Hepatocyte (in vitro differentiated cells): ENCODE measurements at regions not wholly inside any gene's neighbourhood (a gene's known extent, or its start where the extent isn't known, plus 50 kb on each side); places are given as distances from the start of the nearest gene placed in this dataset.

Source experiments
- EZH2phosphoT487 ChIP-seq: fragments of 200-600 bp; sonication (generic); IDR thresholded peaks from one replicate; pipeline ENCODE4 v1.6.1; 2018; ENCODE audit warnings: antibody characterized with exemption, mild to moderate bottlenecking, low read depth, moderate library complexity; ENCODE audit not compliant: unreplicated experiment, severe bottlenecking
- TF ChIP-seq, protein P1 (sequence below): fragments of 200-600 bp; sonication (generic); IDR thresholded peaks from 2 replicates; pipeline ENCODE4 v1.5.1; 2016; ENCODE audit warnings: antibody characterized with exemption, mild to moderate bottlenecking; ENCODE audit not compliant: poor library complexity

DNA sequence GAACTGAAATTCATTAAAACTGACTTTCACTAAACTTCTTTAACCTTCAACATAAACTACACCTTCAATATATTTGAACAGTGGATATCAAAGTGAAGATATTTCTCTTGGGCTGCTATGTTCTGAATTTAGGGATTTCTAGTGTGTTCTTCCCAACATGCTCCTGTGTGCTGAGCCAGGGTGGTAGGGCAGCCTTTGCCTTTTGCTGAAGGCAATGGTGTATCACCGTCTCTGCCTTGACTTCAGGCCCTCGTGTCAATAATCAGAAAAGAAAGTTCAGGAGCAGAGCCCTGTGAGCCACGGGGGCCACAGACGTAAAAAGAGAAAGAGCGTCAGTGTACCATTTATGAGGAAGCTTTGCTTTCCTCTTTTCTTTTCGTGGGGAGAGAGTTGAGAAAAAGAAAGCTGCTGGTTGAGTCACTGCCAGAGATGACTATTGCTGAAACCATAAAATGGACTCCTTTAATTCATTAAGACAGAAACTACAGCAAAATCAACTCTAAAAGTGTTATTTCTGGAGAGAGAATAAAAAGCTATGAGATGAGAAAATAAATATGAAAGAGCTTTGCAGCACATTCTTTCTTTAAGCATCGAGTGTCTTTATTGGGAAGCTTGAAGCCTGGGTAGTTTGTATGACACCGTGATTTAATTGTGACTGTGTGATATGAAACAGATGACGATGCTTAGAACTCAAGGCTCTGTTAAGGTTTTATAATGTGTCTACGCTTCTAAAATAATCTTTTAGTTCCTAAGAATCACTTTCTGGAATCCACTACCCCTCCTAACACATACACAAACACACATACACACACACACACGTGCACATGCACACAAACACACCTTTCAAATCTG, 271.8 kb upstream of the MTNR1B start:
- TF ChIP-seq, protein P1, sequence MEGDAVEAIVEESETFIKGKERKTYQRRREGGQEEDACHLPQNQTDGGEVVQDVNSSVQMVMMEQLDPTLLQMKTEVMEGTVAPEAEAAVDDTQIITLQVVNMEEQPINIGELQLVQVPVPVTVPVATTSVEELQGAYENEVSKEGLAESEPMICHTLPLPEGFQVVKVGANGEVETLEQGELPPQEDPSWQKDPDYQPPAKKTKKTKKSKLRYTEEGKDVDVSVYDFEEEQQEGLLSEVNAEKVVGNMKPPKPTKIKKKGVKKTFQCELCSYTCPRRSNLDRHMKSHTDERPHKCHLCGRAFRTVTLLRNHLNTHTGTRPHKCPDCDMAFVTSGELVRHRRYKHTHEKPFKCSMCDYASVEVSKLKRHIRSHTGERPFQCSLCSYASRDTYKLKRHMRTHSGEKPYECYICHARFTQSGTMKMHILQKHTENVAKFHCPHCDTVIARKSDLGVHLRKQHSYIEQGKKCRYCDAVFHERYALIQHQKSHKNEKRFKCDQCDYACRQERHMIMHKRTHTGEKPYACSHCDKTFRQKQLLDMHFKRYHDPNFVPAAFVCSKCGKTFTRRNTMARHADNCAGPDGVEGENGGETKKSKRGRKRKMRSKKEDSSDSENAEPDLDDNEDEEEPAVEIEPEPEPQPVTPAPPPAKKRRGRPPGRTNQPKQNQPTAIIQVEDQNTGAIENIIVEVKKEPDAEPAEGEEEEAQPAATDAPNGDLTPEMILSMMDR, result no peak
- TF ChIP-seq EZH2phosphoT487, result no peak
